ENCODE measurements at regions not wholly inside any gene's neighbourhood (a gene's known extent, or its start where the extent isn't known, plus 50 kb on each side); places are given as distances from the start of the nearest gene placed in this dataset.

DNA sequence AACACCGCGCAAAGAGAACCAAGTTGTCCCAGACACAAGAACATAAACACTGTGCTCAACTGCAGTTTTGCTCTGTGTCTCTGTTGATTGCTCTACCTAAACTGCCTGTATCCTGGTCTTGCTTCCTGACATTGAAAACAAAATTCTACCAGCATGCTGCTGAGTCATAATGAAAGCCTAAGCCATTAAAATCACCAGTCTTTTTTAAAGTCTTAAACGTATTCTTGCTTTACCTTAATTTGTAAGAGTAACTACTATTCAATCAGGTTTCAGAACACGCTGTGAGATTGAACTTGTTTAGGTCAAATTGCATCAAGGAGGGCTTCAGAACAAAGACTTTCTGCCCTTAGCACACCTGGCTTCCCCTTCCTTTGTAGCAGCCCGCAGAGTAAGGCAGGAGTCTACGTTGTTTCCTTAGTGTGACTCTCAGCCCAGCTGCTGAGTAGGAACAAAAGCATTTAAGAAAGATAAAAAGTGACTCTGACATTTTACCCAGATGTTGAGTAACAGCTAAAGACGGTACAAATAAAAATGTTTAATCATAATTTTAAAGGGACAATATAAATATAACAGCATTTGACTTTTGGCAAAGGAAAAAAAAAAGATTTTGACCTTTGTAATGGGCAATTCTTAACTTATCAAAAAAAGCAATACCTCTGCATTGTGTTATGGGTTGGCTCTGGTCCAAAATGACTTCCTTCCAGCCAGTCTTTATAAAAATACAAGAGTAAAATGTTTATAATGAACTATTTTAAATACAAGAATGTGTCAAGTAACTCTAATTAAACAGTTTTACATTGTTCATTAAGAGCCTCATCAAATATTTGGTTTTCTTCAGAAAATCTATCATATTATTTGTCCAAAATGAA, 186.9 kb upstream of the ADGRL4 start:
- no peak overlapping the region for H3K9ac ChIP-seq (ENCODE audit: low read depth in 1 of 2, low read length in 2 of 2)
- H3K27me3 ChIP-seq (ENCODE audit: control insufficient read depth in 4 of 4, insufficient read depth in 4 of 4, low read length in 3 of 4): peaks cover 0 to 4% (median 0%) of the 10 kb centered on the region in 4 donors
- no peak overlapping the region for H3K4me3 ChIP-seq (ENCODE audit: low read depth in 1 of 3, low read length in 3 of 3)
- no peaks in the 10 kb centered on the region for H3K36me3 ChIP-seq (ENCODE audit: control insufficient read depth in 4 of 4, insufficient read depth in 3 of 4, low read depth in 1 of 4, low read length in 3 of 4)
- TF ChIP-seq, protein P1, sequence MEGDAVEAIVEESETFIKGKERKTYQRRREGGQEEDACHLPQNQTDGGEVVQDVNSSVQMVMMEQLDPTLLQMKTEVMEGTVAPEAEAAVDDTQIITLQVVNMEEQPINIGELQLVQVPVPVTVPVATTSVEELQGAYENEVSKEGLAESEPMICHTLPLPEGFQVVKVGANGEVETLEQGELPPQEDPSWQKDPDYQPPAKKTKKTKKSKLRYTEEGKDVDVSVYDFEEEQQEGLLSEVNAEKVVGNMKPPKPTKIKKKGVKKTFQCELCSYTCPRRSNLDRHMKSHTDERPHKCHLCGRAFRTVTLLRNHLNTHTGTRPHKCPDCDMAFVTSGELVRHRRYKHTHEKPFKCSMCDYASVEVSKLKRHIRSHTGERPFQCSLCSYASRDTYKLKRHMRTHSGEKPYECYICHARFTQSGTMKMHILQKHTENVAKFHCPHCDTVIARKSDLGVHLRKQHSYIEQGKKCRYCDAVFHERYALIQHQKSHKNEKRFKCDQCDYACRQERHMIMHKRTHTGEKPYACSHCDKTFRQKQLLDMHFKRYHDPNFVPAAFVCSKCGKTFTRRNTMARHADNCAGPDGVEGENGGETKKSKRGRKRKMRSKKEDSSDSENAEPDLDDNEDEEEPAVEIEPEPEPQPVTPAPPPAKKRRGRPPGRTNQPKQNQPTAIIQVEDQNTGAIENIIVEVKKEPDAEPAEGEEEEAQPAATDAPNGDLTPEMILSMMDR (IDR thresholded peaks at IDR 0.05; ENCODE audit: low read depth, low read length, missing input control): no peak
- TF ChIP-seq, protein P2, sequence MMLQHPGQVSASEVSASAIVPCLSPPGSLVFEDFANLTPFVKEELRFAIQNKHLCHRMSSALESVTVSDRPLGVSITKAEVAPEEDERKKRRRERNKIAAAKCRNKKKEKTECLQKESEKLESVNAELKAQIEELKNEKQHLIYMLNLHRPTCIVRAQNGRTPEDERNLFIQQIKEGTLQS (IDR thresholded peaks at IDR 0.05): no peak
- TF ChIP-seq, protein P3, sequence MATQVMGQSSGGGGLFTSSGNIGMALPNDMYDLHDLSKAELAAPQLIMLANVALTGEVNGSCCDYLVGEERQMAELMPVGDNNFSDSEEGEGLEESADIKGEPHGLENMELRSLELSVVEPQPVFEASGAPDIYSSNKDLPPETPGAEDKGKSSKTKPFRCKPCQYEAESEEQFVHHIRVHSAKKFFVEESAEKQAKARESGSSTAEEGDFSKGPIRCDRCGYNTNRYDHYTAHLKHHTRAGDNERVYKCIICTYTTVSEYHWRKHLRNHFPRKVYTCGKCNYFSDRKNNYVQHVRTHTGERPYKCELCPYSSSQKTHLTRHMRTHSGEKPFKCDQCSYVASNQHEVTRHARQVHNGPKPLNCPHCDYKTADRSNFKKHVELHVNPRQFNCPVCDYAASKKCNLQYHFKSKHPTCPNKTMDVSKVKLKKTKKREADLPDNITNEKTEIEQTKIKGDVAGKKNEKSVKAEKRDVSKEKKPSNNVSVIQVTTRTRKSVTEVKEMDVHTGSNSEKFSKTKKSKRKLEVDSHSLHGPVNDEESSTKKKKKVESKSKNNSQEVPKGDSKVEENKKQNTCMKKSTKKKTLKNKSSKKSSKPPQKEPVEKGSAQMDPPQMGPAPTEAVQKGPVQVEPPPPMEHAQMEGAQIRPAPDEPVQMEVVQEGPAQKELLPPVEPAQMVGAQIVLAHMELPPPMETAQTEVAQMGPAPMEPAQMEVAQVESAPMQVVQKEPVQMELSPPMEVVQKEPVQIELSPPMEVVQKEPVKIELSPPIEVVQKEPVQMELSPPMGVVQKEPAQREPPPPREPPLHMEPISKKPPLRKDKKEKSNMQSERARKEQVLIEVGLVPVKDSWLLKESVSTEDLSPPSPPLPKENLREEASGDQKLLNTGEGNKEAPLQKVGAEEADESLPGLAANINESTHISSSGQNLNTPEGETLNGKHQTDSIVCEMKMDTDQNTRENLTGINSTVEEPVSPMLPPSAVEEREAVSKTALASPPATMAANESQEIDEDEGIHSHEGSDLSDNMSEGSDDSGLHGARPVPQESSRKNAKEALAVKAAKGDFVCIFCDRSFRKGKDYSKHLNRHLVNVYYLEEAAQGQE (IDR thresholded peaks at IDR 0.05): no peak
- TF ChIP-seq FOXA2 (IDR thresholded peaks at IDR 0.05): no peak
- TF ChIP-seq HNF4A (conservative IDR thresholded peaks at IDR 0.05): no peak
- TF ChIP-seq HNF4G (IDR thresholded peaks at IDR 0.05): no peak
- no peak for TF ChIP-seq FOXA1 (IDR thresholded peaks at IDR 0.05)
- TF ChIP-seq NR2F2 (IDR thresholded peaks at IDR 0.05): no peak
- TF ChIP-seq, protein P4, sequence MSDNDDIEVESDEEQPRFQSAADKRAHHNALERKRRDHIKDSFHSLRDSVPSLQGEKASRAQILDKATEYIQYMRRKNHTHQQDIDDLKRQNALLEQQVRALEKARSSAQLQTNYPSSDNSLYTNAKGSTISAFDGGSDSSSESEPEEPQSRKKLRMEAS (IDR thresholded peaks at IDR 0.05): no peak
- no peak for TF ChIP-seq RXRA (IDR thresholded peaks at IDR 0.05)
- TF ChIP-seq GABPA (IDR thresholded peaks at IDR 0.05 in 1 of 2, conservative IDR thresholded peaks at IDR 0.05 in 1 of 2): no peak
- TF ChIP-seq EGR1 (IDR thresholded peaks at IDR 0.05; ENCODE audit: low read depth in 2 of 2): no peak
- TF ChIP-seq RAD21 (IDR thresholded peaks at IDR 0.05): no peak
- no peak for TF ChIP-seq JUND (IDR thresholded peaks at IDR 0.05)
- TF ChIP-seq, protein P5, sequence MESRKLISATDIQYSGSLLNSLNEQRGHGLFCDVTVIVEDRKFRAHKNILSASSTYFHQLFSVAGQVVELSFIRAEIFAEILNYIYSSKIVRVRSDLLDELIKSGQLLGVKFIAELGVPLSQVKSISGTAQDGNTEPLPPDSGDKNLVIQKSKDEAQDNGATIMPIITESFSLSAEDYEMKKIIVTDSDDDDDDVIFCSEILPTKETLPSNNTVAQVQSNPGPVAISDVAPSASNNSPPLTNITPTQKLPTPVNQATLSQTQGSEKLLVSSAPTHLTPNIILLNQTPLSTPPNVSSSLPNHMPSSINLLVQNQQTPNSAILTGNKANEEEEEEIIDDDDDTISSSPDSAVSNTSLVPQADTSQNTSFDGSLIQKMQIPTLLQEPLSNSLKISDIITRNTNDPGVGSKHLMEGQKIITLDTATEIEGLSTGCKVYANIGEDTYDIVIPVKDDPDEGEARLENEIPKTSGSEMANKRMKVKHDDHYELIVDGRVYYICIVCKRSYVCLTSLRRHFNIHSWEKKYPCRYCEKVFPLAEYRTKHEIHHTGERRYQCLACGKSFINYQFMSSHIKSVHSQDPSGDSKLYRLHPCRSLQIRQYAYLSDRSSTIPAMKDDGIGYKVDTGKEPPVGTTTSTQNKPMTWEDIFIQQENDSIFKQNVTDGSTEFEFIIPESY (IDR thresholded peaks at IDR 0.05): no peak
- 40% methylated on average over 7 of the region's 7 CpGs for WGBS
- no peak for DNase-seq (ENCODE audit: low spot score)
- no peaks in the 10 kb centered on the region for H3K9me3 ChIP-seq (ENCODE audit: control insufficient read depth in 4 of 4, low read length in 3 of 4)
- no peak overlapping the region for H3K27ac ChIP-seq (ENCODE audit: low read depth in 1 of 2, low read length in 2 of 2)
- H3K4me1 ChIP-seq (ENCODE audit: control insufficient read depth in 4 of 4, insufficient read depth in 4 of 4, low read length in 3 of 4): no peaks in the 10 kb centered on the region

Measured in liver (tissue), 8 donors.